WTC11 (cell line): ENCODE measurements at regions not wholly inside any gene's neighbourhood (a gene's known extent, or its start where the extent isn't known, plus 50 kb on each side); places are given as distances from the start of the nearest gene placed in this dataset.

ENCODE experiments used
- ATAC-seq: fragments of 200-7000 bp; cut with Tn5 transposase; 2 replicates; pipeline ENCODE4 v1.10.0; 2021; ENCODE audit warnings: mild to moderate bottlenecking, moderate library complexity
- CTCF ChIA-PET: fragments of 300-600 bp; sonication (Branson Sonifier 250); formaldehyde crosslinking; loops from one replicate; lab custom pipeline; 2021; ENCODE audit warnings: antibody characterized with exemption; lab: Charles Lee
- POLR2A ChIA-PET: fragments of 350-600 bp; sonication (Branson Sonifier 250); formaldehyde crosslinking; loops from one replicate; lab custom pipeline; 2021; ENCODE audit warnings: antibody characterized with exemption; lab: Charles Lee
- DNase-seq: peaks from one replicate; pipeline ENCODE4 v3.0.0; 2021; ENCODE audit warnings: low spot score
- H3K27ac Mint-ChIP-seq: 2 replicates; pipeline ENCODE4 v1.8.0; 2021; ENCODE audit warnings: mixed read lengths
- H3K27me3 Mint-ChIP-seq: 2 replicates; pipeline ENCODE4 v1.8.0; 2021; ENCODE audit warnings: low read depth, mild to moderate bottlenecking, moderate library complexity, mixed read lengths
- H3K36me3 Mint-ChIP-seq: 2 replicates; pipeline ENCODE4 v1.8.0; 2021; ENCODE audit warnings: mixed read lengths
- H3K4me1 Mint-ChIP-seq: 2 replicates; pipeline ENCODE4 v1.8.0; 2022; ENCODE audit warnings: mixed read lengths
- H3K4me3 Mint-ChIP-seq: 2 replicates; pipeline ENCODE4 v1.8.0; 2021; ENCODE audit warnings: mild to moderate bottlenecking, moderate library complexity, mixed read lengths
- H3K9me3 Mint-ChIP-seq: 2 replicates; pipeline ENCODE4 v1.8.0; 2021; ENCODE audit warnings: mixed read lengths
- ETV6 ChIP-seq: sonication (generic); formaldehyde crosslinking; IDR thresholded peaks from 2 replicates; pipeline ENCODE4 v1.8.1; 2022; ENCODE audit warnings: mild to moderate bottlenecking, missing genetic modification reagents
- GTF2I ChIP-seq: fragments of 250-450 bp; sonication (Bioruptor Pico); conservative IDR thresholded peaks from 2 replicates; pipeline ENCODE4 v1.4.0; 2021; ENCODE audit warnings: mild to moderate bottlenecking
- IRF2 ChIP-seq: sonication (generic); formaldehyde crosslinking; IDR thresholded peaks from 2 replicates; pipeline ENCODE4 v1.8.0; 2022; ENCODE audit warnings: low read depth, missing genetic modification reagents, borderline replicate concordance
- KAT7 ChIP-seq: sonication (generic); formaldehyde crosslinking; IDR thresholded peaks from 2 replicates; pipeline ENCODE4 v1.8.1; 2023; ENCODE audit warnings: missing genetic modification reagents, mild to moderate bottlenecking, borderline replicate concordance
- SMAD4 ChIP-seq: sonication (generic); formaldehyde crosslinking; IDR thresholded peaks from 2 replicates; pipeline ENCODE4 v1.8.0; 2022; ENCODE audit warnings: mild to moderate bottlenecking, missing genetic modification reagents
- TEAD4 ChIP-seq: sonication (generic); formaldehyde crosslinking; IDR thresholded peaks from 2 replicates; pipeline ENCODE4 v1.8.0; 2022; ENCODE audit warnings: mild to moderate bottlenecking, missing genetic modification reagents
- ZNF423 ChIP-seq: fragments of 250-450 bp; sonication (Bioruptor Pico); IDR thresholded peaks from 2 replicates; pipeline ENCODE4 v2.1.2; 2022; ENCODE audit warnings: mild to moderate bottlenecking, moderate library complexity
- TF ChIP-seq, protein P1 (sequence below): sonication (generic); formaldehyde crosslinking; IDR thresholded peaks from 2 replicates; pipeline ENCODE4 v1.8.1; 2023; ENCODE audit warnings: mild to moderate bottlenecking, missing genetic modification reagents, moderate library complexity
- TF ChIP-seq, protein P2 (sequence below): fragments of 250-450 bp; sonication (Bioruptor Pico); IDR thresholded peaks from 2 replicates; pipeline ENCODE4 v1.8.0; 2021; ENCODE audit warnings: mild to moderate bottlenecking
- TF ChIP-seq, protein P3 (sequence below): sonication (generic); formaldehyde crosslinking; IDR thresholded peaks from 2 replicates; pipeline ENCODE4 v1.8.0; 2022; ENCODE audit warnings: mild to moderate bottlenecking, missing genetic modification reagents
- TF ChIP-seq, protein P4 (sequence below): sonication (generic); formaldehyde crosslinking; IDR thresholded peaks from 2 replicates; pipeline ENCODE4 v1.8.1; 2023; ENCODE audit warnings: mild to moderate bottlenecking, missing genetic modification reagents
- TF ChIP-seq, protein P5 (sequence below): sonication (generic); formaldehyde crosslinking; IDR thresholded peaks from 2 replicates; pipeline ENCODE4 v1.8.0; 2022; ENCODE audit warnings: missing genetic modification reagents
- TF ChIP-seq, protein P6 (sequence below): fragments of 200-600 bp; IDR thresholded peaks from 2 replicates; pipeline ENCODE4 v1.8.0; 2022; ENCODE audit warnings: antibody characterized with exemption
- TF ChIP-seq, protein P7 (sequence below): fragments of 250-450 bp; sonication (Bioruptor Pico); IDR thresholded peaks from 2 replicates; pipeline ENCODE4 v1.9.0; 2021; ENCODE audit warnings: mild to moderate bottlenecking, borderline replicate concordance

DNA sequence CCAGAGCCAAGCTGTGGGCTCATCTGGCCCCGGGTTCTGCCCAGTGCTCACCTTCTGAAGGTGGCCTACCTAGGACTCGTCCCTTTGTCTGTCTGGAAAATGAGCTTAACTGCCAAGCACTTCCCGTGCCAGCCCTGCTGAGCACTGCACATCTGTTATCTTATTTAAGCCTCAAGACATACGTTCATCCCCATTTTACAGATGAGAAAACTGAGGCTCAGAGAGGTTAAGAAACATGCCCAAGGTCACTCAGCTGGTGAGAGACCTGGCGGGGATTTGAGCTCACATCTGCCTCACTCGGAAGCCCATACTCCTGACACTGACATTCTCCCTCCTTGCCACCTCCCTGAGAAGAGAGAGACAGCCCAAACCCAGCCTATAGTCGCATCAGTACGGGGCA is 226.2 kb downstream of the MN1 start:
- no peaks in the 10 kb centered on the region for H3K36me3 Mint-ChIP-seq
- no peak for ATAC-seq
- POLR2A ChIA-PET, result no interaction called here
- peaks cover 15% of the 10 kb centered on the region for H3K4me1 Mint-ChIP-seq
- TF ChIP-seq GTF2I, result 0 out of 2 replicates have a peak, but pooled peaks have one; percentile 36
- TF ChIP-seq, protein P1, sequence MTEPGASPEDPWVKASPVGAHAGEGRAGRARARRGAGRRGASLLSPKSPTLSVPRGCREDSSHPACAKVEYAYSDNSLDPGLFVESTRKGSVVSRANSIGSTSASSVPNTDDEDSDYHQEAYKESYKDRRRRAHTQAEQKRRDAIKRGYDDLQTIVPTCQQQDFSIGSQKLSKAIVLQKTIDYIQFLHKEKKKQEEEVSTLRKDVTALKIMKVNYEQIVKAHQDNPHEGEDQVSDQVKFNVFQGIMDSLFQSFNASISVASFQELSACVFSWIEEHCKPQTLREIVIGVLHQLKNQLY, result no peak
- TF ChIP-seq, protein P2, sequence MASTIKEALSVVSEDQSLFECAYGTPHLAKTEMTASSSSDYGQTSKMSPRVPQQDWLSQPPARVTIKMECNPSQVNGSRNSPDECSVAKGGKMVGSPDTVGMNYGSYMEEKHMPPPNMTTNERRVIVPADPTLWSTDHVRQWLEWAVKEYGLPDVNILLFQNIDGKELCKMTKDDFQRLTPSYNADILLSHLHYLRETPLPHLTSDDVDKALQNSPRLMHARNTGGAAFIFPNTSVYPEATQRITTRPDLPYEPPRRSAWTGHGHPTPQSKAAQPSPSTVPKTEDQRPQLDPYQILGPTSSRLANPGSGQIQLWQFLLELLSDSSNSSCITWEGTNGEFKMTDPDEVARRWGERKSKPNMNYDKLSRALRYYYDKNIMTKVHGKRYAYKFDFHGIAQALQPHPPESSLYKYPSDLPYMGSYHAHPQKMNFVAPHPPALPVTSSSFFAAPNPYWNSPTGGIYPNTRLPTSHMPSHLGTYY (CRISPR knock-in tag), result no peak
- TF ChIP-seq, all 79 proteins: peak for 1
- CTCF ChIA-PET, result interaction anchor here (0.5 kb wide), 1 partner anchor 38 kb away, joined by 3 read pairs; no protein-coding TSS in a partner anchor
- no peak for DNase-seq
- Mint-ChIP-seq H3K9me3 (no peaks in the 10 kb centered on the region), H3K4me3 (no peak overlapping the region), H3K27me3 (peaks cover 22% of the 10 kb centered on the region), H3K27ac (no peak overlapping the region)

DNA sequence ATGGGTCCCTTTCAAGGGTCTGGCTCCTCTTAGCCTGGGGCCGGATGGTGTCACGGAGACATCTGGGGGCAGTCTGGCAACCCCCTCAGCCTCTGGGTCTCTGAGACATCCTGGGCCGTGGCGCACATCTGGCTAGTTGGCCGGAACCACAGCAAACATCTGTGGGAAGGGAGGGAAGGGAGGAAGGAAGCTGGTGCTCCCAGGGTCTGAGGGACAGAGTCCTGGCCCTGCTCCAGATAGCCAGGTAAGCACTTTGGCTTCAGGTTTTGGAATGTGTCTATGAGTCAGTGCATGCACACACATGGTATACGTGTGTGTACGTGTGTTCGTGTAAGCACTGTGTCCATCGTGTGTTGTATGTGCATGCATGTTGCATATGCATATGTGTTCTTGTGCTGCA is 225.1 kb downstream of the MN1 start:
- no peak overlapping the region for H3K4me3 Mint-ChIP-seq
- peaks cover 15% of the 10 kb centered on the region for H3K4me1 Mint-ChIP-seq
- no peak overlapping the region for H3K27ac Mint-ChIP-seq
- H3K27me3 Mint-ChIP-seq, result peaks cover 20% of the 10 kb centered on the region
- ATAC-seq (no peak), DNase-seq (no peak)
- POLR2A ChIA-PET, result no interaction called here
- TF ChIP-seq ZNF423 (CRISPR knock-in tag) (no peak), SMAD4 (CRISPR knock-in tag) (no peak), ETV6 (no peak), IRF2 (CRISPR knock-in tag) (no peak), TEAD4 (CRISPR knock-in tag) (no peak), KAT7 (CRISPR knock-in tag) (no peak)
- TF ChIP-seq, protein P3, sequence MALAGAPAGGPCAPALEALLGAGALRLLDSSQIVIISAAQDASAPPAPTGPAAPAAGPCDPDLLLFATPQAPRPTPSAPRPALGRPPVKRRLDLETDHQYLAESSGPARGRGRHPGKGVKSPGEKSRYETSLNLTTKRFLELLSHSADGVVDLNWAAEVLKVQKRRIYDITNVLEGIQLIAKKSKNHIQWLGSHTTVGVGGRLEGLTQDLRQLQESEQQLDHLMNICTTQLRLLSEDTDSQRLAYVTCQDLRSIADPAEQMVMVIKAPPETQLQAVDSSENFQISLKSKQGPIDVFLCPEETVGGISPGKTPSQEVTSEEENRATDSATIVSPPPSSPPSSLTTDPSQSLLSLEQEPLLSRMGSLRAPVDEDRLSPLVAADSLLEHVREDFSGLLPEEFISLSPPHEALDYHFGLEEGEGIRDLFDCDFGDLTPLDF (CRISPR knock-in tag), result no peak
- TF ChIP-seq, protein P4, sequence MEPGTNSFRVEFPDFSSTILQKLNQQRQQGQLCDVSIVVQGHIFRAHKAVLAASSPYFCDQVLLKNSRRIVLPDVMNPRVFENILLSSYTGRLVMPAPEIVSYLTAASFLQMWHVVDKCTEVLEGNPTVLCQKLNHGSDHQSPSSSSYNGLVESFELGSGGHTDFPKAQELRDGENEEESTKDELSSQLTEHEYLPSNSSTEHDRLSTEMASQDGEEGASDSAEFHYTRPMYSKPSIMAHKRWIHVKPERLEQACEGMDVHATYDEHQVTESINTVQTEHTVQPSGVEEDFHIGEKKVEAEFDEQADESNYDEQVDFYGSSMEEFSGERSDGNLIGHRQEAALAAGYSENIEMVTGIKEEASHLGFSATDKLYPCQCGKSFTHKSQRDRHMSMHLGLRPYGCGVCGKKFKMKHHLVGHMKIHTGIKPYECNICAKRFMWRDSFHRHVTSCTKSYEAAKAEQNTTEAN (CRISPR knock-in tag), result no peak
- TF ChIP-seq, protein P5, sequence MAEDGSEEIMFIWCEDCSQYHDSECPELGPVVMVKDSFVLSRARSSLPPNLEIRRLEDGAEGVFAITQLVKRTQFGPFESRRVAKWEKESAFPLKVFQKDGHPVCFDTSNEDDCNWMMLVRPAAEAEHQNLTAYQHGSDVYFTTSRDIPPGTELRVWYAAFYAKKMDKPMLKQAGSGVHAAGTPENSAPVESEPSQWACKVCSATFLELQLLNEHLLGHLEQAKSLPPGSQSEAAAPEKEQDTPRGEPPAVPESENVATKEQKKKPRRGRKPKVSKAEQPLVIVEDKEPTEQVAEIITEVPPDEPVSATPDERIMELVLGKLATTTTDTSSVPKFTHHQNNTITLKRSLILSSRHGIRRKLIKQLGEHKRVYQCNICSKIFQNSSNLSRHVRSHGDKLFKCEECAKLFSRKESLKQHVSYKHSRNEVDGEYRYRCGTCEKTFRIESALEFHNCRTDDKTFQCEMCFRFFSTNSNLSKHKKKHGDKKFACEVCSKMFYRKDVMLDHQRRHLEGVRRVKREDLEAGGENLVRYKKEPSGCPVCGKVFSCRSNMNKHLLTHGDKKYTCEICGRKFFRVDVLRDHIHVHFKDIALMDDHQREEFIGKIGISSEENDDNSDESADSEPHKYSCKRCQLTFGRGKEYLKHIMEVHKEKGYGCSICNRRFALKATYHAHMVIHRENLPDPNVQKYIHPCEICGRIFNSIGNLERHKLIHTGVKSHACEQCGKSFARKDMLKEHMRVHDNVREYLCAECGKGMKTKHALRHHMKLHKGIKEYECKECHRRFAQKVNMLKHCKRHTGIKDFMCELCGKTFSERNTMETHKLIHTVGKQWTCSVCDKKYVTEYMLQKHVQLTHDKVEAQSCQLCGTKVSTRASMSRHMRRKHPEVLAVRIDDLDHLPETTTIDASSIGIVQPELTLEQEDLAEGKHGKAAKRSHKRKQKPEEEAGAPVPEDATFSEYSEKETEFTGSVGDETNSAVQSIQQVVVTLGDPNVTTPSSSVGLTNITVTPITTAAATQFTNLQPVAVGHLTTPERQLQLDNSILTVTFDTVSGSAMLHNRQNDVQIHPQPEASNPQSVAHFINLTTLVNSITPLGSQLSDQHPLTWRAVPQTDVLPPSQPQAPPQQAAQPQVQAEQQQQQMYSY, result no peak
- H3K36me3 Mint-ChIP-seq, result no peaks in the 10 kb centered on the region
- H3K9me3 Mint-ChIP-seq, result no peaks in the 10 kb centered on the region
- CTCF ChIA-PET, result no interaction called here

DNA sequence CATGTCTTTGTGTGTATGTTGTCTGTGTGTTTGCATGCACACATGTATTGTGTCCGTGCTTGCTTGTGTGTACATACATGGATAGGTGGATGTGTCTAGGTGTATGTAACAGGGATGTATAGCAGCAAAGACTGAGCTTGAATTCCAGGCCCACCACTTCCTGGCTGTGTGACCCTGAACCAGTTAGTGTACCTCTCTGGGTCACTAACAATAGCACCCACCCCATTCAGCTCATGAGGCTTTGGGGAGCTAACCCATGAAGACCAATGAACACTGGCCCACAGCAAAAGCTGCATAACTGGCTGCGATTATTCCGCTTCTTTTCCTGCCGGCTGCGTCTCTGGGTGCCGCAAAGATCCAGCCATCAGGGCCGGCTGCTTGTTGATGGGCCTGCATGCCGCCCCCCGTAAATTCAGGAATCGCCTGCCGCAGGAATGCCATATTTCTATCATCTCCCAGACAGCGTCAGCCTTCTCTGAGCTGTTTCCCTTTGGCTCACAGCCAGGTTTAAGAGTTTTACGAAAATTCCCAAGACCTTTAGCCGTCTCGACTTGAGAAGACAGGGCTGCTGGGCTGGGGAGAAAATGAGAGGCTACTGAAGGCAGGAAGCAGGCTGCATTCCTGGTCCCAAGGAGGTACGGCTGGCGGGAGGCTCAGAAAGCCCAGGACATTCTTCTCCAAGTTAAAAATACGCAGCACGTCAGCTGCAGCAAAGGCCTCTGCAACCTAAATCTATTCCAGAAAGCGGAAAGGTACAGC is 224.6 kb downstream of the MN1 start:
- H3K36me3 Mint-ChIP-seq, result no peaks in the 10 kb centered on the region
- ChIA-PET POLR2A (no interaction called here), CTCF (no interaction called here)
- no peak overlapping the region for H3K27ac Mint-ChIP-seq
- H3K27me3 Mint-ChIP-seq, result peaks cover 20% of the 10 kb centered on the region
- ATAC-seq, result no peak
- no peak overlapping the region for H3K4me3 Mint-ChIP-seq
- H3K9me3 Mint-ChIP-seq, result no peaks in the 10 kb centered on the region
- DNase-seq, result no peak
- peaks cover 10% of the 10 kb centered on the region for H3K4me1 Mint-ChIP-seq
- TF ChIP-seq, protein P6, sequence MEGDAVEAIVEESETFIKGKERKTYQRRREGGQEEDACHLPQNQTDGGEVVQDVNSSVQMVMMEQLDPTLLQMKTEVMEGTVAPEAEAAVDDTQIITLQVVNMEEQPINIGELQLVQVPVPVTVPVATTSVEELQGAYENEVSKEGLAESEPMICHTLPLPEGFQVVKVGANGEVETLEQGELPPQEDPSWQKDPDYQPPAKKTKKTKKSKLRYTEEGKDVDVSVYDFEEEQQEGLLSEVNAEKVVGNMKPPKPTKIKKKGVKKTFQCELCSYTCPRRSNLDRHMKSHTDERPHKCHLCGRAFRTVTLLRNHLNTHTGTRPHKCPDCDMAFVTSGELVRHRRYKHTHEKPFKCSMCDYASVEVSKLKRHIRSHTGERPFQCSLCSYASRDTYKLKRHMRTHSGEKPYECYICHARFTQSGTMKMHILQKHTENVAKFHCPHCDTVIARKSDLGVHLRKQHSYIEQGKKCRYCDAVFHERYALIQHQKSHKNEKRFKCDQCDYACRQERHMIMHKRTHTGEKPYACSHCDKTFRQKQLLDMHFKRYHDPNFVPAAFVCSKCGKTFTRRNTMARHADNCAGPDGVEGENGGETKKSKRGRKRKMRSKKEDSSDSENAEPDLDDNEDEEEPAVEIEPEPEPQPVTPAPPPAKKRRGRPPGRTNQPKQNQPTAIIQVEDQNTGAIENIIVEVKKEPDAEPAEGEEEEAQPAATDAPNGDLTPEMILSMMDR, result no peak
- TF ChIP-seq, protein P1, result no peak
- TF ChIP-seq, protein P7, sequence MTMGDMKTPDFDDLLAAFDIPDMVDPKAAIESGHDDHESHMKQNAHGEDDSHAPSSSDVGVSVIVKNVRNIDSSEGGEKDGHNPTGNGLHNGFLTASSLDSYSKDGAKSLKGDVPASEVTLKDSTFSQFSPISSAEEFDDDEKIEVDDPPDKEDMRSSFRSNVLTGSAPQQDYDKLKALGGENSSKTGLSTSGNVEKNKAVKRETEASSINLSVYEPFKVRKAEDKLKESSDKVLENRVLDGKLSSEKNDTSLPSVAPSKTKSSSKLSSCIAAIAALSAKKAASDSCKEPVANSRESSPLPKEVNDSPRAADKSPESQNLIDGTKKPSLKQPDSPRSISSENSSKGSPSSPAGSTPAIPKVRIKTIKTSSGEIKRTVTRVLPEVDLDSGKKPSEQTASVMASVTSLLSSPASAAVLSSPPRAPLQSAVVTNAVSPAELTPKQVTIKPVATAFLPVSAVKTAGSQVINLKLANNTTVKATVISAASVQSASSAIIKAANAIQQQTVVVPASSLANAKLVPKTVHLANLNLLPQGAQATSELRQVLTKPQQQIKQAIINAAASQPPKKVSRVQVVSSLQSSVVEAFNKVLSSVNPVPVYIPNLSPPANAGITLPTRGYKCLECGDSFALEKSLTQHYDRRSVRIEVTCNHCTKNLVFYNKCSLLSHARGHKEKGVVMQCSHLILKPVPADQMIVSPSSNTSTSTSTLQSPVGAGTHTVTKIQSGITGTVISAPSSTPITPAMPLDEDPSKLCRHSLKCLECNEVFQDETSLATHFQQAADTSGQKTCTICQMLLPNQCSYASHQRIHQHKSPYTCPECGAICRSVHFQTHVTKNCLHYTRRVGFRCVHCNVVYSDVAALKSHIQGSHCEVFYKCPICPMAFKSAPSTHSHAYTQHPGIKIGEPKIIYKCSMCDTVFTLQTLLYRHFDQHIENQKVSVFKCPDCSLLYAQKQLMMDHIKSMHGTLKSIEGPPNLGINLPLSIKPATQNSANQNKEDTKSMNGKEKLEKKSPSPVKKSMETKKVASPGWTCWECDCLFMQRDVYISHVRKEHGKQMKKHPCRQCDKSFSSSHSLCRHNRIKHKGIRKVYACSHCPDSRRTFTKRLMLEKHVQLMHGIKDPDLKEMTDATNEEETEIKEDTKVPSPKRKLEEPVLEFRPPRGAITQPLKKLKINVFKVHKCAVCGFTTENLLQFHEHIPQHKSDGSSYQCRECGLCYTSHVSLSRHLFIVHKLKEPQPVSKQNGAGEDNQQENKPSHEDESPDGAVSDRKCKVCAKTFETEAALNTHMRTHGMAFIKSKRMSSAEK (CRISPR knock-in tag), result no peak
